Mesodermal cell (in vitro differentiated cells): ENCODE measurements at regions not wholly inside any gene's neighbourhood (a gene's known extent, or its start where the extent isn't known, plus 50 kb on each side); places are given as distances from the start of the nearest gene placed in this dataset.
A peak's percentile ranks its signal among the peaks of the same experiment; 100 is the strongest.

ENCODE experiments used
- H3K27ac ChIP-seq: 2 replicates; pipeline ENCODE4 v1.7.0; 2013; ENCODE audit warnings: mild to moderate bottlenecking, low read depth, low read length, moderate library complexity; ENCODE audit not compliant: severe bottlenecking
- H3K36me3 ChIP-seq: 2 replicates; pipeline ENCODE4 v1.7.1; 2013; ENCODE audit warnings: mild to moderate bottlenecking, low read length, moderate library complexity; ENCODE audit not compliant: control insufficient read depth, insufficient read depth
- H3K4me1 ChIP-seq: one replicate; pipeline ENCODE4 v1.7.1; 2013; ENCODE audit warnings: mild to moderate bottlenecking, low read length; ENCODE audit not compliant: insufficient read depth, control insufficient read depth, poor library complexity, severe bottlenecking
- H3K4me3 ChIP-seq: 2 replicates; pipeline ENCODE4 v1.7.0; 2013; ENCODE audit warnings: low read length, control low read depth, mild to moderate bottlenecking; ENCODE audit not compliant: insufficient read depth, poor library complexity, severe bottlenecking; ENCODE audit errors: extremely low read depth
- H3K9me3 ChIP-seq: 2 replicates; pipeline ENCODE4 v1.7.1; 2013; ENCODE audit warnings: mild to moderate bottlenecking, low read length, moderate library complexity; ENCODE audit not compliant: control insufficient read depth
- WGBS, 2 experiments: methylation state at CpG; one replicate each; pipeline ENCODE4 v1.1.5; 2013; ENCODE audit warnings: missing lambda C conversion rate in 2 of 2; ENCODE audit not compliant: insufficient coverage in 2 of 2; 5-methylcytosine and 5-hydroxymethylcytosine counted together

GRCh38 chr1:14113271-14113670 lies 413.3 kb downstream of the PRDM2 start:
- Histone ChIP-seq H3K4me3 (no peak overlapping the region), H3K4me1 (no peaks in the 10 kb centered on the region), H3K36me3 (no peaks in the 10 kb centered on the region), H3K9me3 (peaks cover 4% of the 10 kb centered on the region), H3K27ac (no peak overlapping the region)
- 81 to 89% methylated on average over 5 to 8 of the region's 9 CpGs for WGBS, 2 experiments

DNA sequence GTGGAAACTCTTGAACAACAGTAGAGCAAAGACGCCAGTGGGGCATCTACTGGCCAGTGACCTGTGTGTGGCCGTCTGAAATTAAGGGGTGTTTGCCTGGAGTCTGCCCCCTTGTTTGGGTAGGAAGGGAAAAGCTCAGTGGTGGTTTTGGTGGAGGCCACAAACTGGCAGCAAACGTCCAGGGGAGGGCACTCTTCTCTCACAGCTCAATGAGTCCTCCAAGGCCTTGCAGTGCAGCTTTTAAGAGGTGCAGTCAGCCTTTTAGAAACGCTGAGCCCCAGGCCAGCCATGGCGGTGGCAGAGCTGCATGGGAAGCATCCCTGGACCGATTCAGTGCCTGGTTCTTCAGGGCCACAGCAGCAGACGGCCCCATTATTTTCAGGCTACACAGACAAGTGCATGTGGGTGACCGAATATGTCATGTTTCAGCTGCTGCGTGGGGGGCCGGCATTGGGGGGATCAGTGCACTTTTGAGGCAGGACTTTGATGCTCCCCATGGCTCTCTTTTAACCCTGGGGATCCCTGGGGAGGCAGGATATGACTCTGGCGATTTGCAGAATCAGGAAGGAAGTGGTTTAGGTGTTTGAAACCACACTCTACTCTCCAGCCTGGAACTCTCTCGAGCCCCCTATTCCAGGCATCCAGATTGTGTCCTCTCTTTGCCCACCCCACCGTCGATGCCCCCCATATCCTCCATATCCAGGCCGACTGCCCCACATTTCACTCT lies 414.0 kb downstream of the PRDM2 start:
- H3K9me3 ChIP-seq: peaks cover 4% of the 10 kb centered on the region
- H3K4me3 ChIP-seq: no peak overlapping the region
- H3K36me3 ChIP-seq: no peaks in the 10 kb centered on the region
- H3K4me1 ChIP-seq: no peaks in the 10 kb centered on the region
- 50 to 64% methylated on average over 12 to 14 of the region's 15 CpGs for WGBS, 2 experiments
- H3K27ac ChIP-seq: no peak overlapping the region

- Histone ChIP-seq H3K27ac (no peak overlapping the region), H3K36me3 (no peaks in the 10 kb centered on the region)
- 92 to 96% methylated on average over 3 to 4 of the region's 4 CpGs for WGBS, 2 experiments
These were observed 416.0 kb downstream of the PRDM2 start for GRCh38 chr1:14115976-14116375.

DNA sequence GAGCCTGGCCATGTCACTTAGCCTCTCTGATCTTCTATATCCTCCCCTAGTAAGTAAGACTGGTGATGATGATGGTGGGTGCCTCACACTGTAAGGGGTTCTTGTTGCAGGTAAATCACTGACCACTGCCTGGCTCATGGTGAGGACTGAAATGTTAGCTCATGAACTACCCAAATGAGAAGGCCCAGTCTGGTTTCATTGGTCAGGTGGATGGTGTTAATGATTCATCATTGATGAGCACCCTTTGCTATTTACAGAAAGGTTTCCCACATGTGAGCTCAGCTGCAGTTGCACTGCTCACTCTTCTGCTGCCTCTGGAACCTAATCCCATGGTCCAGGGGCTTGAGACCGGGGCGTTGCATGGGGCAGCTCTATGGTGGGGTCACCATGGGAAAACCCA lies 417.7 kb downstream of the PRDM2 start:
- Histone ChIP-seq H3K4me1 (no peaks in the 10 kb centered on the region), H3K36me3 (no peaks in the 10 kb centered on the region), H3K4me3 (no peak overlapping the region), H3K9me3 (peaks cover 4% of the 10 kb centered on the region), H3K27ac (no peak overlapping the region)
- WGBS, 2 experiments: 85 to 94% methylated on average over 2 of the region's 2 CpGs

More at GRCh38 chr1:14115976-14116375, 416.0 kb downstream of the PRDM2 start:
- H3K4me1 ChIP-seq: no peaks in the 10 kb centered on the region
- H3K9me3 ChIP-seq: peaks cover 4% of the 10 kb centered on the region
- no peak overlapping the region for H3K4me3 ChIP-seq

- peak overlapping the region; percentile 68 for H3K27ac ChIP-seq
- H3K36me3 ChIP-seq: no peaks in the 10 kb centered on the region
- no peak overlapping the region for H3K4me3 ChIP-seq
- H3K4me1 ChIP-seq: no peaks in the 10 kb centered on the region
- 83 to 93% methylated on average over 5 to 7 of the region's 7 CpGs for WGBS, 2 experiments
- peaks cover 4% of the 10 kb centered on the region for H3K9me3 ChIP-seq
These were observed 418.9 kb downstream of the PRDM2 start for GRCh38 chr1:14118691-14119485.

DNA sequence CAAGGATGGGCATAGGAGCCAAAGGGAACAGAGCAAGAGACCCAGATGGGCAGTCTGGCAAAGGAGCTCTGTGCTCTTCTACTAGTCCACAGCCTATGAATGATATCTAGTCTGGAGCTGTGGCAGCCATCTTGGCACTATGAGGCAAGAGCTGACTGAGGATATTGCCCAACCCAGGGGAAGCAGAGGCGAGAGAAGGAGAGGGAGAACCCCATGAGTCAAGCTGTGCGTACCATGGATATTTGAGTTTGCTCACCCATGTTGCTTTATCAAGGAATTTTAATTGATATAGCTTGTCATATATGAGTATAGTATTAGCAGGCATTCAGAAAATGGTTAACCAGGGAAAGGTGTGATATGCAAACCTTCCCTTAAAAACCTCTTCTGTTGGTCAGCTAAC lies 420.9 kb downstream of the PRDM2 start:
- Histone ChIP-seq H3K9me3 (peaks cover 4% of the 10 kb centered on the region), H3K4me3 (no peak overlapping the region), H3K36me3 (no peaks in the 10 kb centered on the region), H3K4me1 (no peaks in the 10 kb centered on the region), H3K27ac (no peak overlapping the region)
- 80 to 93% methylated on average over 1 to 2 of the region's 2 CpGs for WGBS, 2 experiments

- H3K4me3 ChIP-seq: no peak overlapping the region
- H3K4me1 ChIP-seq: no peaks in the 10 kb centered on the region
- H3K36me3 ChIP-seq: no peaks in the 10 kb centered on the region
- no peak overlapping the region for H3K27ac ChIP-seq
- WGBS, 2 experiments: 88 to 100% methylated on average over 1 of the region's 1 CpG
- no peaks in the 10 kb centered on the region for H3K9me3 ChIP-seq
These were observed 428.1 kb downstream of the PRDM2 start for GRCh38 chr1:14128096-14128495.

GRCh38 chr1:14129009-14129408 lies 429.0 kb downstream of the PRDM2 start:
- WGBS, 2 experiments: 67 to 86% methylated on average over 1 to 2 of the region's 2 CpGs

DNA sequence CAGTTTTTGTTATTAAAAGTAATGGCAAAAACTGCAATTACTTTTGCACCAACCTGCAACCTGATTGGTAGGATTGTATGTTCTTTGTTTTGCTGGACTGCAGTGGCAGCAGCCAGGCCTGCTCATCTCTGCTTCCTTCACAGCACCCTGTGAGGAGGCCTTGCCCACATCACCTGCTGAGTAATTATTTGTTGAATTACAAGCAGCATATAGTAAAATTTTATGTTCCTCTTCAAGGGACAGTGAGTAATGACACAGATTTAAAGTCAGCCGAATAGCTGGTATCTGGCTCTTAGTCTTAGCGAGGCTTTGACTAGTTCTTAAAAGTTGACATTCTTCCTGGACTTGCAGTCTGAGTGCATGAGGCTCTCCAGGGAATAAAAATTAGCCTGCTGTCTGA lies 435.1 kb downstream of the PRDM2 start:
- H3K36me3 ChIP-seq: no peaks in the 10 kb centered on the region
- 94 to 97% methylated on average over 2 of the region's 2 CpGs for WGBS, 2 experiments
- no peaks in the 10 kb centered on the region for H3K9me3 ChIP-seq
- H3K4me1 ChIP-seq: no peaks in the 10 kb centered on the region
- no peak overlapping the region for H3K27ac ChIP-seq
- no peak overlapping the region for H3K4me3 ChIP-seq

More at GRCh38 chr1:14129009-14129408, 429.0 kb downstream of the PRDM2 start:
- Histone ChIP-seq H3K4me1 (no peaks in the 10 kb centered on the region), H3K4me3 (no peak overlapping the region), H3K36me3 (no peaks in the 10 kb centered on the region), H3K9me3 (no peaks in the 10 kb centered on the region), H3K27ac (no peak overlapping the region)

DNA sequence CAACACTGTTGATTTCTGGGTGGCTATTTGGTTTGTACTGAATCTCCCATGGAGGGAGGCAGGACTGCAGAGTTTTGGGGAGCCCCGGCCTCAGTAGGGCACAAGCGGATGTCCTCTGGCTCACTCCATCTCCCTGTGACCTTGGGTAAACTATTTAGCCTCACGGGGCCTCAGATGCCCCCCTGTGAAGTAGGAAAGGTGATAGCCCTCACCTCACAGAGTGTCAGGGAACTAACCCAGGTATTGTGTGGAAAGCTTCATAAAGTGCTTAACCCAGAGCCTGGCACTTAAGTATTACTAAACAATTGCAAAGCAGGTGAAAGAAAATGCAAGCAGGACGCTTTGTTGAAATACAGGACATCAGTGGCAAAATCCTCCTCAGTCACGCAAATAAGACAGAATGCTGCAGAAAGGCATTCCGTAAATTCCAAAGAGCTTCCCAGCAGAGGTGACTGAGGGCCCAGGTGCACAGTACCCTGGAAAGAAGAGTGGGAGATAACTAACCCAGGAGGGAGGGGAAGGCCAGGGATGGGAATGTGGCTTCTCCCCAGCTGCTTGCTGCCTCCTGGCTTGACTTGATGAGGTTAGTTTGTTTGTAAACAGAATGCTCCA lies 436.3 kb downstream of the PRDM2 start:
- Histone ChIP-seq H3K4me3 (no peak overlapping the region), H3K9me3 (no peaks in the 10 kb centered on the region), H3K4me1 (no peaks in the 10 kb centered on the region), H3K36me3 (no peaks in the 10 kb centered on the region), H3K27ac (no peak overlapping the region)
- 62 to 77% methylated on average over 3 to 4 of the region's 6 CpGs for WGBS, 2 experiments
